ENCODE measurements at regions not wholly inside any gene's neighbourhood (a gene's known extent, or its start where the extent isn't known, plus 50 kb on each side); places are given as distances from the start of the nearest gene placed in this dataset.

- TF ChIP-seq, protein P1, sequence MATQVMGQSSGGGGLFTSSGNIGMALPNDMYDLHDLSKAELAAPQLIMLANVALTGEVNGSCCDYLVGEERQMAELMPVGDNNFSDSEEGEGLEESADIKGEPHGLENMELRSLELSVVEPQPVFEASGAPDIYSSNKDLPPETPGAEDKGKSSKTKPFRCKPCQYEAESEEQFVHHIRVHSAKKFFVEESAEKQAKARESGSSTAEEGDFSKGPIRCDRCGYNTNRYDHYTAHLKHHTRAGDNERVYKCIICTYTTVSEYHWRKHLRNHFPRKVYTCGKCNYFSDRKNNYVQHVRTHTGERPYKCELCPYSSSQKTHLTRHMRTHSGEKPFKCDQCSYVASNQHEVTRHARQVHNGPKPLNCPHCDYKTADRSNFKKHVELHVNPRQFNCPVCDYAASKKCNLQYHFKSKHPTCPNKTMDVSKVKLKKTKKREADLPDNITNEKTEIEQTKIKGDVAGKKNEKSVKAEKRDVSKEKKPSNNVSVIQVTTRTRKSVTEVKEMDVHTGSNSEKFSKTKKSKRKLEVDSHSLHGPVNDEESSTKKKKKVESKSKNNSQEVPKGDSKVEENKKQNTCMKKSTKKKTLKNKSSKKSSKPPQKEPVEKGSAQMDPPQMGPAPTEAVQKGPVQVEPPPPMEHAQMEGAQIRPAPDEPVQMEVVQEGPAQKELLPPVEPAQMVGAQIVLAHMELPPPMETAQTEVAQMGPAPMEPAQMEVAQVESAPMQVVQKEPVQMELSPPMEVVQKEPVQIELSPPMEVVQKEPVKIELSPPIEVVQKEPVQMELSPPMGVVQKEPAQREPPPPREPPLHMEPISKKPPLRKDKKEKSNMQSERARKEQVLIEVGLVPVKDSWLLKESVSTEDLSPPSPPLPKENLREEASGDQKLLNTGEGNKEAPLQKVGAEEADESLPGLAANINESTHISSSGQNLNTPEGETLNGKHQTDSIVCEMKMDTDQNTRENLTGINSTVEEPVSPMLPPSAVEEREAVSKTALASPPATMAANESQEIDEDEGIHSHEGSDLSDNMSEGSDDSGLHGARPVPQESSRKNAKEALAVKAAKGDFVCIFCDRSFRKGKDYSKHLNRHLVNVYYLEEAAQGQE (IDR thresholded peaks at IDR 0.05; ENCODE audit: borderline replicate concordance), result no peak
- TF ChIP-seq, protein P1 (CRISPR knock-in tag; IDR thresholded peaks at IDR 0.05; ENCODE audit: low read depth), result no peak
- no peak for TF ChIP-seq TEAD4 (IDR thresholded peaks at IDR 0.05; ENCODE audit: low read length)
- TF ChIP-seq TEAD4 (CRISPR knock-in tag; IDR thresholded peaks at IDR 0.05; ENCODE audit: borderline replicate concordance), result no peak
- no peak for TF ChIP-seq SP1 (CRISPR knock-in tag; IDR thresholded peaks at IDR 0.05)
- TF ChIP-seq ZNF3 (CRISPR knock-in tag; IDR thresholded peaks at IDR 0.05), result no peak
- TF ChIP-seq FOXM1 (IDR thresholded peaks at IDR 0.05; ENCODE audit: low read depth), result no peak
- TF ChIP-seq FOXM1 (CRISPR knock-in tag; IDR thresholded peaks at IDR 0.05; ENCODE audit: low read depth), result no peak
- no peak for TF ChIP-seq CTCF (IDR thresholded peaks at IDR 0.05 in 2 of 3, conservative IDR thresholded peaks at IDR 0.05 in 1 of 3; ENCODE audit: insufficient read depth in 2 of 3, low read depth in 1 of 3, low read length in 3 of 3)
- no peak for TF ChIP-seq CREB1 (IDR thresholded peaks at IDR 0.05)
- TF ChIP-seq CREB1 (CRISPR knock-in tag; IDR thresholded peaks at IDR 0.05), result no peak
- no peak for TF ChIP-seq NFIC (IDR thresholded peaks at IDR 0.05)
- no peak for TF ChIP-seq ARID4B (CRISPR knock-in tag; IDR thresholded peaks at IDR 0.05)
- TF ChIP-seq, protein P2, sequence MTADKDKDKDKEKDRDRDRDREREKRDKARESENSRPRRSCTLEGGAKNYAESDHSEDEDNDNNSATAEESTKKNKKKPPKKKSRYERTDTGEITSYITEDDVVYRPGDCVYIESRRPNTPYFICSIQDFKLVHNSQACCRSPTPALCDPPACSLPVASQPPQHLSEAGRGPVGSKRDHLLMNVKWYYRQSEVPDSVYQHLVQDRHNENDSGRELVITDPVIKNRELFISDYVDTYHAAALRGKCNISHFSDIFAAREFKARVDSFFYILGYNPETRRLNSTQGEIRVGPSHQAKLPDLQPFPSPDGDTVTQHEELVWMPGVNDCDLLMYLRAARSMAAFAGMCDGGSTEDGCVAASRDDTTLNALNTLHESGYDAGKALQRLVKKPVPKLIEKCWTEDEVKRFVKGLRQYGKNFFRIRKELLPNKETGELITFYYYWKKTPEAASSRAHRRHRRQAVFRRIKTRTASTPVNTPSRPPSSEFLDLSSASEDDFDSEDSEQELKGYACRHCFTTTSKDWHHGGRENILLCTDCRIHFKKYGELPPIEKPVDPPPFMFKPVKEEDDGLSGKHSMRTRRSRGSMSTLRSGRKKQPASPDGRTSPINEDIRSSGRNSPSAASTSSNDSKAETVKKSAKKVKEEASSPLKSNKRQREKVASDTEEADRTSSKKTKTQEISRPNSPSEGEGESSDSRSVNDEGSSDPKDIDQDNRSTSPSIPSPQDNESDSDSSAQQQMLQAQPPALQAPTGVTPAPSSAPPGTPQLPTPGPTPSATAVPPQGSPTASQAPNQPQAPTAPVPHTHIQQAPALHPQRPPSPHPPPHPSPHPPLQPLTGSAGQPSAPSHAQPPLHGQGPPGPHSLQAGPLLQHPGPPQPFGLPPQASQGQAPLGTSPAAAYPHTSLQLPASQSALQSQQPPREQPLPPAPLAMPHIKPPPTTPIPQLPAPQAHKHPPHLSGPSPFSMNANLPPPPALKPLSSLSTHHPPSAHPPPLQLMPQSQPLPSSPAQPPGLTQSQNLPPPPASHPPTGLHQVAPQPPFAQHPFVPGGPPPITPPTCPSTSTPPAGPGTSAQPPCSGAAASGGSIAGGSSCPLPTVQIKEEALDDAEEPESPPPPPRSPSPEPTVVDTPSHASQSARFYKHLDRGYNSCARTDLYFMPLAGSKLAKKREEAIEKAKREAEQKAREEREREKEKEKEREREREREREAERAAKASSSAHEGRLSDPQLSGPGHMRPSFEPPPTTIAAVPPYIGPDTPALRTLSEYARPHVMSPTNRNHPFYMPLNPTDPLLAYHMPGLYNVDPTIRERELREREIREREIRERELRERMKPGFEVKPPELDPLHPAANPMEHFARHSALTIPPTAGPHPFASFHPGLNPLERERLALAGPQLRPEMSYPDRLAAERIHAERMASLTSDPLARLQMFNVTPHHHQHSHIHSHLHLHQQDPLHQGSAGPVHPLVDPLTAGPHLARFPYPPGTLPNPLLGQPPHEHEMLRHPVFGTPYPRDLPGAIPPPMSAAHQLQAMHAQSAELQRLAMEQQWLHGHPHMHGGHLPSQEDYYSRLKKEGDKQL (CRISPR knock-in tag; IDR thresholded peaks at IDR 0.05; ENCODE audit: borderline replicate concordance), result no peak
- no peak for TF ChIP-seq TARDBP (IDR thresholded peaks at IDR 0.05)
- TF ChIP-seq, protein P3, sequence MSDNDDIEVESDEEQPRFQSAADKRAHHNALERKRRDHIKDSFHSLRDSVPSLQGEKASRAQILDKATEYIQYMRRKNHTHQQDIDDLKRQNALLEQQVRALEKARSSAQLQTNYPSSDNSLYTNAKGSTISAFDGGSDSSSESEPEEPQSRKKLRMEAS (CRISPR knock-in tag; IDR thresholded peaks at IDR 0.05), result no peak
- TF ChIP-seq TAF1 (IDR thresholded peaks at IDR 0.05; ENCODE audit: control insufficient read depth, extremely low read depth, insufficient read depth, low read length, severe bottlenecking), result no peak
- no peak for TF ChIP-seq RFX5 (IDR thresholded peaks at IDR 0.05; ENCODE audit: low read depth, low read length)
Observed at GRCh38 chrX:124435616-124436015, 89.3 kb downstream of the SH2D1A start.

Data from K562 (cell line).